Skin of body (tissue), 1 donor: ENCODE measurements at regions not wholly inside any gene's neighbourhood (a gene's known extent, or its start where the extent isn't known, plus 50 kb on each side); places are given as distances from the start of the nearest gene placed in this dataset.
A peak's percentile ranks its signal among the peaks of the same experiment; 100 is the strongest.
"Not testable (repeated sequence)": the region's sequence is repeated elsewhere in the genome, so short reads cannot be mapped to it uniquely, and the experiment has no call there.

Experiments used
- DNase-seq: peaks from one replicate; lab custom pipeline; 2025; lab: John Stamatoyannopoulos, UW

- DNase-seq = no peak
Measured at GRCh38 chr1:81228926-81229325, 571.8 kb upstream of the ADGRL2 start.

GRCh38 chr1:81226603-81226928 is 574.2 kb upstream of the ADGRL2 start:
- DNase-seq = no peak

GRCh38 chr1:81225789-81226602 is 574.7 kb upstream of the ADGRL2 start:
- DNase-seq = no peak

GRCh38 chr1:81224222-81224621 is 576.5 kb upstream of the ADGRL2 start:
- no peak for DNase-seq

- no peak for DNase-seq
Measured at GRCh38 chr1:81221564-81221963, 579.2 kb upstream of the ADGRL2 start.

- no peak for DNase-seq
Measured at GRCh38 chr1:81220614-81221071, 580.1 kb upstream of the ADGRL2 start.

GRCh38 chr1:81217058-81217457 is 583.7 kb upstream of the ADGRL2 start:
- DNase-seq = no peak

- DNase-seq = no peak
Measured at GRCh38 chr1:81213279-81213678, 587.5 kb upstream of the ADGRL2 start.

- DNase-seq = no peak
Measured at GRCh38 chr1:81209461-81209860, 591.3 kb upstream of the ADGRL2 start.

GRCh38 chr1:81208441-81208840 is 592.3 kb upstream of the ADGRL2 start:
- no peak for DNase-seq

- DNase-seq = no peak
Measured at GRCh38 chr1:81205956-81206355, 594.8 kb upstream of the ADGRL2 start.

- DNase-seq = no peak
Measured at GRCh38 chr1:81201779-81202178, 599.0 kb upstream of the ADGRL2 start.

- DNase-seq = no peak
Measured at GRCh38 chr1:81197591-81197990, 603.1 kb upstream of the ADGRL2 start.

- DNase-seq = no peak
Measured at GRCh38 chr1:81192647-81193642, 607.8 kb upstream of the ADGRL2 start.

GRCh38 chr1:81190003-81190402 is 610.7 kb upstream of the ADGRL2 start:
- DNase-seq = no peak

GRCh38 chr1:81187635-81188034 is 613.1 kb upstream of the ADGRL2 start:
- no peak for DNase-seq

- DNase-seq = peak; percentile 6
Measured at GRCh38 chr1:81186261-81186660, 614.5 kb upstream of the ADGRL2 start.

- DNase-seq = no peak
Measured at GRCh38 chr1:81183553-81183952, 617.2 kb upstream of the ADGRL2 start.

- DNase-seq = no peak
Measured at GRCh38 chr1:81183051-81183450, 617.7 kb upstream of the ADGRL2 start.

- DNase-seq = no peak
Measured at GRCh38 chr1:81179242-81179641, 621.5 kb upstream of the ADGRL2 start.

- not testable (repeated sequence) for DNase-seq
Measured at GRCh38 chr1:81178431-81179093, 622.2 kb upstream of the ADGRL2 start.
